ENCODE measurements at regions not wholly inside any gene's neighbourhood (a gene's known extent, or its start where the extent isn't known, plus 50 kb on each side); places are given as distances from the start of the nearest gene placed in this dataset.

GRCh38 chr9:80020056-80020455, 448.3 kb downstream of the TLE4 start:
- H3K9me3 ChIP-seq (ENCODE audit: severe bottlenecking) = no peaks in the 10 kb centered on the region
- no peaks in the 10 kb centered on the region for H3K4me1 ChIP-seq (ENCODE audit: insufficient read depth, poor library complexity, severe bottlenecking)
- H3K27ac ChIP-seq (ENCODE audit: poor library complexity, severe bottlenecking) = no peak overlapping the region
- DNase-seq (ENCODE audit: low spot score) (no peak), ATAC-seq (ENCODE audit: low read depth) (no peak)
- no peaks in the 10 kb centered on the region for H3K36me3 ChIP-seq (ENCODE audit: low read depth)
- H3K27me3 ChIP-seq (ENCODE audit: insufficient read depth, poor library complexity, severe bottlenecking) = no peaks in the 10 kb centered on the region
- no peak for TF ChIP-seq CTCF (IDR thresholded peaks at IDR 0.05; ENCODE audit: poor library complexity, severe bottlenecking)
- no peak overlapping the region for H3K4me3 ChIP-seq (ENCODE audit: severe bottlenecking)

GRCh38 chr9:80013891-80014290, 442.1 kb downstream of the TLE4 start:
- Histone ChIP-seq H3K36me3 (ENCODE audit: low read depth) (no peaks in the 10 kb centered on the region), H3K27me3 (ENCODE audit: insufficient read depth, poor library complexity, severe bottlenecking) (no peaks in the 10 kb centered on the region), H3K4me1 (ENCODE audit: insufficient read depth, poor library complexity, severe bottlenecking) (no peaks in the 10 kb centered on the region), H3K27ac (ENCODE audit: poor library complexity, severe bottlenecking) (no peak overlapping the region), H3K9me3 (ENCODE audit: severe bottlenecking) (no peaks in the 10 kb centered on the region), H3K4me3 (ENCODE audit: severe bottlenecking) (no peak overlapping the region)
- no peak for DNase-seq (ENCODE audit: low spot score)
- TF ChIP-seq CTCF (IDR thresholded peaks at IDR 0.05; ENCODE audit: poor library complexity, severe bottlenecking) = no peak
- ATAC-seq (ENCODE audit: low read depth) = no peak

GRCh38 chr9:80012557-80013330, 441.0 kb downstream of the TLE4 start:
- Histone ChIP-seq H3K4me1 (ENCODE audit: insufficient read depth, poor library complexity, severe bottlenecking) (no peaks in the 10 kb centered on the region), H3K36me3 (ENCODE audit: low read depth) (no peaks in the 10 kb centered on the region), H3K27ac (ENCODE audit: poor library complexity, severe bottlenecking) (no peak overlapping the region), H3K9me3 (ENCODE audit: severe bottlenecking) (no peaks in the 10 kb centered on the region), H3K27me3 (ENCODE audit: insufficient read depth, poor library complexity, severe bottlenecking) (no peaks in the 10 kb centered on the region), H3K4me3 (ENCODE audit: severe bottlenecking) (no peak overlapping the region)
- ATAC-seq (ENCODE audit: low read depth) (no peak), DNase-seq (ENCODE audit: low spot score) (no peak)
- TF ChIP-seq CTCF (IDR thresholded peaks at IDR 0.05; ENCODE audit: poor library complexity, severe bottlenecking) = no peak

GRCh38 chr9:80009204-80009603, 437.4 kb downstream of the TLE4 start:
- no peak overlapping the region for H3K4me3 ChIP-seq (ENCODE audit: severe bottlenecking)
- no peaks in the 10 kb centered on the region for H3K27me3 ChIP-seq (ENCODE audit: insufficient read depth, poor library complexity, severe bottlenecking)
- H3K36me3 ChIP-seq (ENCODE audit: low read depth) = no peaks in the 10 kb centered on the region
- DNase-seq (ENCODE audit: low spot score) (no peak), ATAC-seq (ENCODE audit: low read depth) (no peak)
- no peak overlapping the region for H3K27ac ChIP-seq (ENCODE audit: poor library complexity, severe bottlenecking)
- no peak for TF ChIP-seq CTCF (IDR thresholded peaks at IDR 0.05; ENCODE audit: poor library complexity, severe bottlenecking)
- H3K9me3 ChIP-seq (ENCODE audit: severe bottlenecking) = no peaks in the 10 kb centered on the region
- H3K4me1 ChIP-seq (ENCODE audit: insufficient read depth, poor library complexity, severe bottlenecking) = no peaks in the 10 kb centered on the region

GRCh38 chr9:80004714-80005113, 432.9 kb downstream of the TLE4 start:
- Histone ChIP-seq H3K27ac (ENCODE audit: poor library complexity, severe bottlenecking) (no peak overlapping the region), H3K4me3 (ENCODE audit: severe bottlenecking) (no peak overlapping the region), H3K9me3 (ENCODE audit: severe bottlenecking) (no peaks in the 10 kb centered on the region), H3K4me1 (ENCODE audit: insufficient read depth, poor library complexity, severe bottlenecking) (no peaks in the 10 kb centered on the region), H3K27me3 (ENCODE audit: insufficient read depth, poor library complexity, severe bottlenecking) (no peaks in the 10 kb centered on the region), H3K36me3 (ENCODE audit: low read depth) (no peaks in the 10 kb centered on the region)
- DNase-seq (ENCODE audit: low spot score) (no peak), ATAC-seq (ENCODE audit: low read depth) (no peak)
- no peak for TF ChIP-seq CTCF (IDR thresholded peaks at IDR 0.05; ENCODE audit: poor library complexity, severe bottlenecking)

All from RWPE2 (cell line).